HG02938 (cell line): ENCODE measurements at regions not wholly inside any gene's neighbourhood (a gene's known extent, or its start where the extent isn't known, plus 50 kb on each side); places are given as distances from the start of the nearest gene placed in this dataset.

ENCODE experiments used
- ATAC-seq: cut with Tn5 transposase; IDR thresholded peaks from one replicate; pipeline ENCODE4 v1.9.1; 2021; ENCODE audit warnings: mild to moderate bottlenecking, moderate library complexity; ENCODE audit not compliant: unreplicated experiment

- no peak for ATAC-seq
Measured at GRCh38 chr4:30837131-30837539, 117.0 kb downstream of the PCDH7 start.

GRCh38 chr4:30837861-30838260 is 117.7 kb downstream of the PCDH7 start:
- no peak for ATAC-seq

- no peak for ATAC-seq
Measured at GRCh38 chr4:30838331-30838730, 118.2 kb downstream of the PCDH7 start.

- ATAC-seq, result no peak
Measured at GRCh38 chr4:30839583-30840520, 119.7 kb downstream of the PCDH7 start.

GRCh38 chr4:30840571-30840970 is 120.4 kb downstream of the PCDH7 start:
- ATAC-seq, result no peak

GRCh38 chr4:30842142-30842541 is 122.0 kb downstream of the PCDH7 start:
- ATAC-seq, result no peak

GRCh38 chr4:30842689-30843088 is 122.5 kb downstream of the PCDH7 start:
- no peak for ATAC-seq

GRCh38 chr4:30844861-30845582 is 124.9 kb downstream of the PCDH7 start:
- no peak for ATAC-seq

- ATAC-seq, result no peak
Measured at GRCh38 chr4:30847167-30847566, 127.0 kb downstream of the PCDH7 start.

- ATAC-seq, result no peak
Measured at GRCh38 chr4:30847958-30848357, 127.8 kb downstream of the PCDH7 start.

- ATAC-seq, result no peak
Measured at GRCh38 chr4:30854531-30854930, 134.4 kb downstream of the PCDH7 start.

- ATAC-seq, result no peak
Measured at GRCh38 chr4:30855232-30855631, 135.1 kb downstream of the PCDH7 start.

GRCh38 chr4:30856795-30857564 is 136.8 kb downstream of the PCDH7 start:
- no peak for ATAC-seq

- no peak for ATAC-seq
Measured at GRCh38 chr4:30860978-30861377, 140.8 kb downstream of the PCDH7 start.

- ATAC-seq, result no peak
Measured at GRCh38 chr4:30862196-30862595, 142.0 kb downstream of the PCDH7 start.

- ATAC-seq, result no peak
Measured at GRCh38 chr4:30863021-30863420, 142.9 kb downstream of the PCDH7 start.

- ATAC-seq, result no peak
Measured at GRCh38 chr4:30865691-30866090, 145.5 kb downstream of the PCDH7 start.

- ATAC-seq, result no peak
Measured at GRCh38 chr4:30866346-30866745, 146.2 kb downstream of the PCDH7 start.

- no peak for ATAC-seq
Measured at GRCh38 chr4:30866907-30867306, 146.7 kb downstream of the PCDH7 start.

GRCh38 chr4:30867427-30867826 is 147.3 kb downstream of the PCDH7 start:
- ATAC-seq, result no peak
